Retinal pigment epithelial cell (primary cell): ENCODE measurements at regions not wholly inside any gene's neighbourhood (a gene's known extent, or its start where the extent isn't known, plus 50 kb on each side); places are given as distances from the start of the nearest gene placed in this dataset.

ENCODE experiments used
- DNase-seq: peaks from one replicate; pipeline ENCODE4 v3.0.0-alpha.2; 2010; ENCODE audit warnings: low read depth
- H3K4me3 ChIP-seq: 2 replicates; pipeline ENCODE4 v1.5.1; 2011; ENCODE audit warnings: mild to moderate bottlenecking, low read length, control low read depth, moderate library complexity
- CTCF ChIP-seq: conservative IDR thresholded peaks from 2 replicates; pipeline ENCODE4 v1.5.1; 2011; ENCODE audit warnings: low read depth, low read length, control low read depth, inconsistent platforms

GRCh38 chr15:53226559-53226958 is 436.4 kb upstream of the ONECUT1 start:
- DNase-seq: no peak
- H3K4me3 ChIP-seq: no peak overlapping the region
- TF ChIP-seq CTCF: no peak

- no peak for DNase-seq
- TF ChIP-seq CTCF: no peak
- H3K4me3 ChIP-seq: no peak overlapping the region
These were observed 435.6 kb upstream of the ONECUT1 start for GRCh38 chr15:53225781-53226180.

GRCh38 chr15:53224371-53224770 is 434.2 kb upstream of the ONECUT1 start:
- no peak for TF ChIP-seq CTCF
- no peak overlapping the region for H3K4me3 ChIP-seq
- no peak for DNase-seq

GRCh38 chr15:53223815-53224214 is 433.7 kb upstream of the ONECUT1 start:
- DNase-seq: no peak
- no peak for TF ChIP-seq CTCF
- H3K4me3 ChIP-seq: no peak overlapping the region

GRCh38 chr15:53218666-53219580 is 428.8 kb upstream of the ONECUT1 start:
- no peak for TF ChIP-seq CTCF
- no peak for DNase-seq
- no peak overlapping the region for H3K4me3 ChIP-seq

- TF ChIP-seq CTCF: no peak
- no peak overlapping the region for H3K4me3 ChIP-seq
- no peak for DNase-seq
These were observed 425.9 kb upstream of the ONECUT1 start for GRCh38 chr15:53216036-53216435.

GRCh38 chr15:53213336-53213735 is 423.2 kb upstream of the ONECUT1 start:
- no peak for TF ChIP-seq CTCF
- no peak overlapping the region for H3K4me3 ChIP-seq
- no peak for DNase-seq
